Fibroblast of skin of left quadriceps (primary cell): ENCODE measurements at regions not wholly inside any gene's neighbourhood (a gene's known extent, or its start where the extent isn't known, plus 50 kb on each side); places are given as distances from the start of the nearest gene placed in this dataset.
"Not testable (repeated sequence)": the region's sequence is repeated elsewhere in the genome, so short reads cannot be mapped to it uniquely, and the experiment has no call there.

Experiments used
- DNase-seq, 2 experiments: peaks; one replicate each; pipeline ENCODE4 v3.0.0-alpha.2; 2013; ENCODE audit warnings: low read depth in 2 of 2

DNA sequence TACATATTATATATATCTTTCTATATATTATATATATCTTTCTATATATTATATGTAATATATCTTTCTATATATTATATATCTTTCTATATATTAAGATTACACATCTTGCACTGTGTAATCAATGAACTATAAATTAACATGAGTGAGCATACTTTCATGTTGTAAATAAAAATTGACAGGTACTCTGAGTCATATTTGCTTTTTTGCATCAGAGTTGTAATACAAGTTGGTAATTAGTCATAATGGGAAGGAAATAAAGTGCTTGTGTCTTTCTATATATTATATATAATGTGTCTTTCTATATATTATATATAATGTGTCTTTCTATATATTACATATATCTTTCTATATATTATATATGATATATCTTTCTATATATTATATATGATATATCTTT is 172.5 kb upstream of the MAGI2 start:
- DNase-seq, result not testable (repeated sequence)

DNA sequence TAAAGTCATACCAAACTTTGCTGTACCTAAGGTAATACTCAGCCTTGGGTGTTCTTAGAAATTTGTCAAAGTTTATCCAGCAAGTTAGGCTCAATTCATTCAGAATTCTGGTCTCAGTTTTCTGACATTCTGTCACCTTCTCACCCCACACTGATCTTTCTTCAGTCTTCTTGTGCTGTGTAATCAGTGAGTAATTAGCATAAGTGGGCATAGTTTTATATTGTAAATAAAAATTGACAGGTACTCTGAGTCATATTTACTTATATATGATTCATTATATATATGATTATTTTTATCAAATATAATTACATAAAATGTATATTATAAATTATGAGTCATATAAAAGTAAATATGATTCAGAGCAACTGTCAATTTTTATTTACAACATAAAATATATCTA is 170.9 kb upstream of the MAGI2 start:
- no peak for DNase-seq

DNA sequence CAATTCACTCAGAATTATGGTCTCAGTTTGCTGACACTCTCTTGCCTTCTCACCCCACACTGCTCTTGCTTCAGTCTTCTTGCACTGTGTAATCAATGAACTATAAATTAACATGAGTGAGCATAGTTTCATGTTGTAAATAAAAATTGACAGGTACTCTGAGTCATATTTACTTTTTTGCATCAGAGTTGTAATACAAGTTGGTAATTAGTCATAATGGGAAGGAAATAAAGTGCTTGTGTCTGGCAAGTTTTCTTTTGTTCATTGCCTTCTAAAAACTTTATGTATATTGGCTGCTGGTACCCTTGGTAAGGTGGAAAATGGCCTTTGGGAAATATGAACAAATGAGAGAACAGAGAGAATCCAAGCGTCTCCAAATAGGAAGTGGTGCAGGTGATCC is 169.3 kb upstream of the MAGI2 start:
- DNase-seq, result no peak

DNA sequence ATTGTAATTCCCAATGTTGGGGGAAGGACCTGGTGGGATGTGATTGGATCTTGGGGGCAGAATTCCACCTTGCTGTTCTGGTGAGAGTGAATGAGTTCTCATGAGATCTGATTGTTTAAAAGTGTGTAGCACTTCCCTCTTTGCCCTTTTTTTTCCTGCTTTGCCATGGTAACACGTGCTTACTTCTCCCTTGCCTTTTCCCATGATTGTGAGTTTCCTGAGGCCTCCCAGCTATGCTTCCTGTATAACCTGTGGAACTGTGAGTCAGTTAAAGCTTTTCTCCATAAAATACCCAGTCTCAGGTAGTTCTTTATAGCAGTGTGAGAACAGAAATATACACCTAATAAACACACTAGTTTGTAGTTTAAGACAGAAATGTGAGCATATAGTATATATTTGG is 166.8 kb upstream of the MAGI2 start:
- no peak for DNase-seq

DNA sequence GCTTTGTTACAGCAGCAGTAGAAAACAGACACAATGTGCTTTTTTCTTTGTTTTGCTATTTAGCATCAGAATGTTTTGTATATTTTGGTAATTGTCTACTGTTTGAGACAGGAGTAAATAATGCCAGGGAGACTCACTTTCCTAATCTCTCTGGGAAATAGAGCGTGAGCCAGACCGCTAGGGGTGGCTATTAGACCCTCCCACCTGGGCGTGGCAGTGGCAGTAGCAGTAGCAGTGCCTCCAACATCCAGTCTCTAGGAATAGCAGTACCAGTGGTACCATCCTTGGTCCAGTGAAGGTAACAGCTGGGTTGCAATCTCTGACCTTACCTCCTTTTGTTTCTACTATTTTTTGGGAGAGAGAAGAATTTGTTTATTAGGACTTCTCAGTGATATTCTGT is 165.7 kb upstream of the MAGI2 start:
- DNase-seq, result no peak

DNA sequence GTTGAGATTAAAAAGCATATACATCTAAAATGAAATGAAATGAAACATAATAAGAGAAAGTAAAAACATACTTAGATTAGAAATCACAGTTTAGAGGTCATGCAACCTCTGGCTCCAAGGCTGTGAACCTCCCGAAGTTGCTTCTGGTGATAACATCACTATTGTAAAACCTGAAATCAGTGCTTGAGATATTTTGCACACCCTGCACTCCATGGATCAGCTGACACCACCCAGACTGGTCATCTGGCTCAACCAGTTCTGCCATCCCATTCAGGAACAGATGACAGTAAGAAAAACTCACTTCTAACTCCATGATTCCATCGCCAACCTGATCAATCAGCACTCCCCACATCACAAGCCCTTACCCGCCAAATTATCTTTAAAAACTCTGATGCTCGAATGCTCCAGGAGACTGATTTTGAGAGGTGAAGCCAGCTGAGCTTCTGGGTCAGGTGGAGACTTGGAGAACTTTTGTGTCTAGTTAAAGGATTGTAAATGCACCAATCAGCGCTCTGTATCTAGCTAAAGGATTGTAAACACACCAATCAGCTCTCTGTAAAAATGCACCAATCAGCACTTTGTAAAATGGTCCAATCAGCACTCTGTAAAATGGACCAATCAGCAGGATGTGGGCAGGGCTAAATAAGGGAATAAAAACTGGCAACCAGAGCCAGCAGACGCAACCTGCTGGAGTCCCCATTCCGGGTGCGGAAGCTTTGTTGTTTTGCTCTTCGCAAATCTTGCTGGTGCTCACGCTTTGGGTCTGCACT is 162.6 kb upstream of the MAGI2 start:
- DNase-seq, result no peak

DNA sequence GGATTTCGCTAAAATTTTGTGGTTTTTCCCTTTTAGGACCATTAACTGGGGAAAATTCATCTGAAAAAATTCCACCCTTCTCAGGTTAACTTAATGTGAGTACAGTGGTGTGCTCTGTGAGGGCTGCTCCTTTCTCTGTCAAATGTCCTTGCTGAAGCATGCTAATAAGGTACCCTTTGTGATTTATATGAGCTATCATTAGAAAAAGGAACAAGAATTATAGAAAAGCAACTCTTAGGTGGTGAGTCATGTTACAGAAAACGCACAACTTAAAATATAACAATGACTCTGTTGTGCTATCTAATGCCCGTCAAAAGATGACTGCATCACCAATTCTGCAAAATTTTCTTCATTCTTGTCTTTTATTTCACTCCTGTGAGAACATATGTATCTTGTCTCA is 162.0 kb upstream of the MAGI2 start:
- DNase-seq, result no peak

DNA sequence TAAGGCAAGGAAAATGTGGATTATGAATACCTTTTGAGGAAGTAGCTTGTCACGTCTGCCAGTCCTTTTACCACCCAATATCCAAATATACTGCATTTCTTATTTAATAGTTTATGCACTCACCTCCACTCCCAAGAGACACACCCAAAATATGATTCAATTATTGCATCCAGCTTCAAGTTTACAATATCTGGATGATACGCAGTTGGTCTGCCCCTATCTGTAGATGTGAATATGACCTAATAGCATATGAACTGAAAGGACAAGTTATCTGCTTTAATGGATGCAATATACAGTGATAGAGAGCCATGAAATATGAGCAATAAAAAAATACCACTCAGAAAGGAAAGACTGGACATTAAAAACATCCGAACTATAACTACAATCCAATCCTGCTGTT is 159.4 kb upstream of the MAGI2 start:
- no peak for DNase-seq

DNA sequence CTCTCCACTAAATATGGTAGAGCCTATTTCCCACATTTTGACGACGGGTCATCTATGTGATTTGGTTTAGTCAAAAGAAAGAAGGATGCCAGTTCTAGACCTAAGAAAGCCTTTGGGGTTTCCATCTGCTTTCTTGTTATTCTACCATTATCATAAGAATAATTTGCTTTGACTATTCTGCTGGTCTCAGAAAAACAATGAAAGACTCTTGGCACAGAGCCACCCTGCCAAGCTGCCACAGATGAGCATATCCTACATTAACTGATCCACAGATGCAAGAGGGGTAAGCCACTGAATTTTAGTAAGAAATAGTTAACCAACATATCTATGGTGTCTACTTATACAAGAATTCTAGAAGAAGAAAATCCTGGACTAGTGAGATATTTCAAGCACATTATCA is 158.6 kb upstream of the MAGI2 start:
- DNase-seq, result no peak

DNA sequence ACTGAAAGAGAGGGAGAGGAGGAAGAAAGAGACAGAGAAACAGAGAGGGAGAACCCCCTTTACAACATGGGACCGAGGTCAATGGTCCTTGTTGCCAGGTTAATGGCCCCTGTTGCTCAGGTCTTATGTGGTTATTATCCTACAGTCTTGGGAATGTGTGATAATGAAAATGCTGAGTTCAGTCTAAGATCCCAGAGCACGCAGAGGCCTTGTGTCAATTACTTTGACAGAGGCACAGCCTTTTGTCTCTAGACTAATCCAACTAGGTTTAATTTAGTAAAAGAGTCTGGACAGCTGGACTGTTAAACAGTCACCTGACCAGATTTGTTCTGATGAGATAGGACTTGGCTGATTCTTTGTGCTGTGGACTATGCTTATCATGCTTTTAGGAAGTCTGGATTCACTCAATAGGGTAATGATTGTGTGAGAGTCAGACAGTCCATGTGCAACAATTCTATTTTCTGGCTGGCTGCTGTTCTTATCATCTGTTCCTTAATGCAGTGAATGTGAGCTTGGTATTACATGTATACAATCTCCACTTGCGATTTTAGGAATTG is 157.4 kb upstream of the MAGI2 start:
- no peak for DNase-seq

DNA sequence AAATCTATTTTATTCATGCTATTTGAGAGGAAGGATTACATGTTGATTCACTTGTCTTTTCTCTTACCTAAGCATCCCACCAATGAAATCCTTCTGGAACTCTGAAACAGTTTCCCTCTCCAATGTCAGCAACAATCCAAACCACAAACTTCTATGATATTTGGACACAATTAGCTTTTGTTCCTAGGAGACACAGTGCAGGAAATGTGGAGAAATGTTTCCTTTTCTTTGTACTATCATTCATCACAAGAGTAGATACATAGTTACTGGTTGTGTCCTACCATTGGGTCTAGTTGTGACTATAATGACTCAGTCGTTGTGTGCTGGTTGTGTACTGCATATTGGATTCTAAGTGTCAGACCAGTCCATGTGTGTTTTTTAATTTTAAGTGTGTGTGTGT is 156.8 kb upstream of the MAGI2 start:
- peak in 1 of 2 experiments; percentile 10 for DNase-seq

DNA sequence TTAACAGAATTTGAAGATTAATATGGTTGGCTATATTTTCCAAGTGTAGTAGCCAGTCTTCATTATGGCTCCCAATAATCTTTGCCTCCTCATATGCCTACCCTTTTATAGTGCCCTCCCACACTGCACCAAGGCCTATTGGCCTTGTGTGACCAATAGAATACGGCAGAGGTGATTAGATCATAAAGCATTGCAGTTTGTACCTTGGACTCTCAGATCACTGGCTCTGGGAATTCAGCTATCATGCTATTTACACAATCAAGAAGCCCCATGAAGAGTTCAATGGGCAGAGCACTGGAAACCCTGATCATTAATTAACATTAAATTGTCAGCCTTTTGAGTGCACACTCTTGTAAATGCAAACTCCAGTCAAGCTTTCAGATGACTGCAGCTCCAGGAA is 154.5 kb upstream of the MAGI2 start:
- no peak for DNase-seq

DNA sequence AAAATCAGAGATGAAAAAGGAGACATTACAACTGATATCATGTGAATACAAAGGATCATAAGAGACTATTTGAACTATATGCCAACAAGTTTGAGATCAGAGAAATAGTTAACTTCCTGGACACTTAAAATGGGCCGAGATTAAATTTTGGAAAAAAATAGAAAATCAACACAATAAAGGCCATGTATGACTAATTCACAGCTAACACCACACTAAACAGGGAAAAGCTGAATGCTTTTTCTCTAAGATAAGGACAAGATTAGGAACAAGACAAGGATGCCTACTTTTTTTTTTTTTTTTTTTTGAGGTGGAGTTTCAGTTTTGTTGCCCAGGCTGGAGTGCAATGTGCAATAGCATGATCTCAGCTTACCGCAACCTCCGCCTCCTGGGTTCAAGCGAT is 151.4 kb upstream of the MAGI2 start:
- DNase-seq, result no peak

DNA sequence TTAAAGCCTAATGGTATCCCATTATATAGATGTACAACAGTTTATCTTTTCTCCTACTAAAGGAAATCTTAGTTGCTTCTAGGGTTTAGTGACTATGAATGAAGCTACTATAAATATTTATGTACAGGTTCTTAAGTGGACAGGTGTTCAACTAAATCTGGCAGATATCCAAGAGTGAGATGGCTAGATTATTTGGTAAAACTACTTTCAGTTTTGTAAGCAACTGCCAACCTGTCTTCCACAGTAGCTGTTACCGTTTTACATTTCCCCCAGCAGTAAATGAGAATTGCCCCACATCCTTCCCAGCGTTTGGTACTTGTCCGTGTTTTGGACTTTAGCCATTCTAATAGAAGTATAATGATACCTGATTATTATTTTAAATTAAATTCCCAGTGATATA is 144.9 kb upstream of the MAGI2 start:
- DNase-seq, result no peak

DNA sequence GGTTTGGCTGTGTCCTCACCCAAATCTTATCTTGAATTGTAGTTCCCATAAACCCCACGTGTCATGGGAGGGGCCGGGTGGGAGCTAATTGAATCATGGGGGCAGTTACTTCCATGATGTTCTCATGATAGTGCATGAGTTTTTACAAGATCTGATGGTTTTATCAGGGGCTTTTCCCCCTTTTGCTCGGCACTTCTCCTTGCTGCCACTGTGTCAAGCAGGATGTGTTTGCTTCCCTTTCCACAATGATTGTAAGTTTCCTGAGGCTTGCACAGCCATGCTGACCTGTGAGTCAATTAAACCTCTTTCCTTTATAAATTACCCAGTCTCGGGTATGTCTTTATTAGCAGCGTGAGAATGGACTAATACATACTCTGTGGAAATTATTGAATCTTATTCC is 141.2 kb upstream of the MAGI2 start:
- not testable (repeated sequence) for DNase-seq

DNA sequence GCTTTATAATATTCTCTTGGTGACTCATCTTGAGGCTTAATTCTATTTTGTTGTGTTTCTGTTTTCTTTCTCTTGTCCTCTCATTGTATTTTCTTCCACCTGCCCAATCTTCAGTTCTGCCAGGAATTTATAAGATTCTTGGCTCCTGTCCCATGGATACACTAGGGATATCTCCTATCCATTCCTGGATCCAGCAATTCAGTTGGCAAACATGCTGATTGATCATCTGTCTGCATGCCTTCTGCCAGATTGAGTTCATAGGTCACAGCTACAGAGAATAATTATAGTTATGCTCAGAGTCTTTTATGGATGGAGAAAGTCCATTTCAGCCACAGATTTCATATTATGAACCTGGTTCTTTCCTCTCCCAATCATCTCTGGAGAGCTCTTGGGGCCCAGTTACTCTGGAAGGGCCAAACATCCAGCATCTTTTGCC is 140.4 kb upstream of the MAGI2 start:
- no peak for DNase-seq

DNA sequence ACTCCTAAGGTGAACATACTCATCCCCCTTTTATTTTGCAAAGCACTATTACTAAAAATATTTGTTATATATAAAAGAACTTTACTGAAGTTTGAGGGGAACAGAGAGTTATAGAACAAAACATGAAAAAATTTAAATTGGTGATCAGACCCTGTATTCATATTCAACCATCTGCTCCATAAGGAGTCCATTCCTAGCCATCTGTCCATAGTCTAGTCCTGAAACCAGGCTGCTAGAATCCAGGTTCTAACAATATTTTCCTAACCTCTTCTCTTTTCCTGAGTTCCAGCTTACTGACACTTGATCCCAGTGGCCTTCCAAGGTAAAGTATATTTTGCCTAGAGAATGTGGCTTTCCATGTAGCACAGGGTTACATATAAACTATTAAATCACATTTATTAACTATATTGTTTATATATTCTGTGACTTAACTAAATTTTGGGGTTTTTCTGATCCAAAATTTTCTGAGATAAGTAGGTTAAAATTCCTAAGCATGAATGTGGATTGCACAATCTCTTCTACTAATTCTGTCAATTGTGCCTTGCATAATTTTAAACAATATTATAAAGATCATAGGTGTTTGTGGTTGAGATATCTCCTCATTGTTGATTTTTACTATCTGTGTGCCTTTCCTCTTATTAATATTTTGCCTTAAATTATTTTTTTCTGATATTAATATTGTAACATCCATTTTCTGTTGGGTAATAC is 137.6 kb upstream of the MAGI2 start:
- DNase-seq, result no peak

DNA sequence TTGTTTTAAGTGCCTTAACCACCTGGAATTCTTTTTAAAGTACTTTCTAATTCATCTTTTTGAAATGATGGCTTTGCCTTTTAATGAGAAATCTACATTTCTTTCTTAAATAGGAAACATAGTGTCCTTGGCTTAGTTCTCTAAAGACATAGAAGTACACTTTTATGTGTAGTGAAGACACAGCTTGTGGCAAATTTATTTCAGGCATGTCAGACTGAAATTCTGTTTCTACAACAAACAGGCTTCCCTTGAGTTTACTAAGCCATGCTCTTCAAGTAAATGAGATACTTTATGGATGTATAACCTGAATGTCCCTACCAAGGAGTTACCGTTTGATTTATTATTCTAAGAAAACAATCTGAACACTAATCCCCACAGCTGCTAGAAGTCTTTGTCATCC is 136.9 kb upstream of the MAGI2 start:
- DNase-seq, result no peak

DNA sequence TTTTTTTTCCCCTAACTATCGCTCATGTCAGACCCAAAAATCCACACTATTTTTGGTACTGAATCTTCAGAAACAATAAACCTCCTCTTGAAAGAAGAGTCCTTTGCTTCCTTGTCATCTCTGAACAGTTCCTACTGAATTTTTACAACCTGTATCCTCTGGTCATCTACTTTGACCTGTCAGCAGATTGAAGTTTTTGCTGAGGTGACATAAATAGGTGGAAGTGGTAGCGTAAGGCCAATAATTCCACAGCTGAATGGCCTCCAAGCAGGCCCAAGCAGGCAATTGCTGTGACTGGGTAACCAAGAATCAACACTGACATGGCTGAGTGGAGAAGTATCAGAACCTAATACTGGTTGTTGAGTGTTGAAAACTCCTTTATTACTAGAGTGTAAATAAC is 117.4 kb upstream of the MAGI2 start:
- DNase-seq, result no peak

DNA sequence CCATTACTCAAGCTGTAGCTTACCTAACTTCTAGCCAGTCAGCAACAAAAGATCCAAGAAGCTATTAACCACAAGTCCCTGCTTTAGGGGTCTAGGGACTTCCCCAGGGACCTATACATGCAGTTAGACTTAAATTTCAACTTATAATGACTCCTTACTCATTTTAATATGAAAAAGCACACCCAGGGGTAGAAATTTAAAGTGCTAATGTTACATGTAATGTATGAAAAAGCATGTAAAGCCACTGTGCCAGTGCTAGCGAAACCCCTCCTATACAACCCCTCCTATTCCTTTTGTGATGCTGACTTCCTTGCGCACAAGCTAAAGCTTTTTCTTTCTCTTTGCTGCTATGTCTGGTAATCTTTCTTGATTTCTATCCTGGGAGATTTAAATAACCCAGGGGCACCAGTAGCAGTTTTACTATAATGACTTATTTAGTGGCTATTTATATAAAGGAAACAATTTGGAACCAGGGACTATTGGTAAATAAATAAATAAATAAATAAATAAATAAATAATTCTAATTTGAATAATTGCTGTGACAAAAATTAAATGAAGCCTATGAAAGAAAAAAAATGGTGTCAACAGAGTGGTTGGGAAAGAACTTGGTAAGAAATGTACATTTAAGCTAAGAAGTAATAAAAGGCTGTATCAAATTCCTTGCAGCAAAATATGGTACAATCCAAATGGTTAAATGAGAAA is 110.5 kb upstream of the MAGI2 start:
- DNase-seq, result no peak

DNA sequence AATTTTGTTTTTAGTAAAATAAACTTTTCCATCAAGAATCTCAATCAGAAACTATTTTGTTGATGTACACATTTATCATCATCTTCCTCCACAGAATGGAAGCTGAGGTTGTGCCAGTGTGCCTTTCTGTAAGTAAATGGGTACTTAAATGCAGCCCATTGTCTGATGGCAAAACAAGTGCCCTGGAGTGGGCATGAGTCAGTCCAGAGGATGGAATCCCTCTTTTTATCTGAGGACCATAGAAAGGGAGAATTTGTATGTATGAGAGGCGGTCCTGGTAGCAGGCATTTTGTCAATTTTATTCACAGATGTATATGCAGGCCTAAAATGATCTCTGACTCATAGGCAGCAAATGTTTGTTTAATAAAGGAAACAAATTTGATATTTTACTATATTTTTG is 102.1 kb upstream of the MAGI2 start:
- no peak for DNase-seq

DNA sequence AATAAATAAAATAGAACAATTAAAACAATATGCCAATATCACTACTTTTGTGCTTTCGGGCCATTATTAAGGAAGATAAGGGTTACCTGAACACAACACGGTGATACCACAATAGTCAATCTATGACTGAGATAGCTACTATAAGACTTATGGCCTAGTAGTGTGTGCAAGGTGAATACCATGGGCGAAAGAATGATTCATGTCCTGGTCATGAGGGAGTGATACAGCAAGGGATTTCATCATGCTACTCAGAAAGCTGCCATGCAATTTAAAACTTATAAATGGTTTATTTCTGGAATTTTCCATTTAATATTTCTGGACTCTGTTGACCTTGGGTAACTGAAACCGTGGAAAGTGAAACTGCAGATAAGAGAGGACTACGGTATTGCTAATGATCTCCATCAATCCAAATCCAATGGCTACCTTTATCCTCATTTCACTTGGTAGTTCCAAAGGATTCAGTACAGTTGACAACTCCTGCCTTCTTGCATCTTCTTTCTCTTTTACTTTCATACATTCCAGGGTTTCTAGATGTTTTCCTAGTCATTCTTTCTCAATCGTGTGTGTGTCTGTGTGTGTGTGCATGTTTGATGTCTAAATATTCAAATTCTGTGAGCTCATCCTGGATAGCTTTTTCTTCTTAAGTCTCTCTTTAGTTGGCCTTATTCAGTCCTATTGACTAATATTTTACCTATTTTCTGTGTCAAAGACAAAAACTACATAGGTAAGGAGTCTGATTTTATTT is 100.5 kb upstream of the MAGI2 start:
- DNase-seq, result no peak
